CD4-positive, alpha-beta memory T cell (primary cell): ENCODE measurements at regions not wholly inside any gene's neighbourhood (a gene's known extent, or its start where the extent isn't known, plus 50 kb on each side); places are given as distances from the start of the nearest gene placed in this dataset.

Source experiments
- CTCF ChIA-PET: fragments of 350-600 bp; sonication (Branson Sonifier 250); formaldehyde crosslinking; loops from one replicate; lab custom pipeline; 2021; ENCODE audit warnings: inconsistent platforms; ENCODE audit not compliant: partially characterized antibody; lab: Charles Lee
- POLR2A ChIA-PET: fragments of 350-600 bp; sonication (Branson Sonifier 250); formaldehyde crosslinking; loops from one replicate; lab custom pipeline; 2021; ENCODE audit not compliant: partially characterized antibody; lab: Charles Lee
- DNase-seq, 5 donors: peaks; one replicate each; pipeline versions ENCODE4 v3.0.0 to v3.0.0-alpha.2; 2020 to 2022; ENCODE audit warnings: mixed read lengths in 1 of 5
- H3K27ac ChIP-seq: one replicate; pipeline ENCODE4 v1.7.0; 2013; ENCODE audit warnings: low read depth, low read length
- H3K27me3 ChIP-seq: 2 replicates; pipeline ENCODE4 v1.7.0; 2013; ENCODE audit warnings: mild to moderate bottlenecking, low read length, moderate library complexity; ENCODE audit not compliant: insufficient read depth
- H3K36me3 ChIP-seq: 2 replicates; pipeline ENCODE4 v1.7.0; 2013; ENCODE audit warnings: mild to moderate bottlenecking, low read length, moderate library complexity; ENCODE audit not compliant: insufficient read depth
- H3K4me1 ChIP-seq: 2 replicates; pipeline ENCODE4 v1.7.0; 2013; ENCODE audit warnings: mild to moderate bottlenecking, low read length, moderate library complexity; ENCODE audit not compliant: insufficient read depth
- H3K4me3 ChIP-seq, 2 donors: one replicate each; pipeline ENCODE4 v1.7.0; 2013; ENCODE audit warnings: low read length in 2 of 2, mild to moderate bottlenecking in 1 of 2
- H3K9me3 ChIP-seq, 2 donors: one replicate each; pipeline ENCODE4 v1.7.0; 2013; ENCODE audit warnings: low read length in 2 of 2, control low read depth in 1 of 2; ENCODE audit not compliant: control insufficient read depth in 1 of 2
- H3K27ac Mint-ChIP-seq, 7 donors: one replicate each; pipeline ENCODE4 v1.8.0; 2020 to 2021; ENCODE audit warnings: mixed read lengths in 7 of 7, mild to moderate bottlenecking in 6 of 7, inconsistent platforms in 3 of 7, moderate library complexity in 3 of 7
- H3K27me3 Mint-ChIP-seq, 2 donors: one replicate each; pipeline ENCODE4 v1.8.0; 2020 to 2021; ENCODE audit warnings: mixed read lengths in 2 of 2
- H3K36me3 Mint-ChIP-seq, 2 donors: one replicate each; pipeline ENCODE4 v1.8.0; 2020 to 2021; ENCODE audit warnings: mixed read lengths in 2 of 2, inconsistent platforms in 1 of 2, mild to moderate bottlenecking in 1 of 2
- H3K4me1 Mint-ChIP-seq, 4 donors: one replicate each; pipeline ENCODE4 v1.8.0; 2020 to 2021; ENCODE audit warnings: mixed read lengths in 4 of 4, mild to moderate bottlenecking in 1 of 4
- H3K4me3 Mint-ChIP-seq, 8 donors: one replicate each; pipeline ENCODE4 v1.8.0; 2020 to 2021; ENCODE audit warnings: mixed read lengths in 8 of 8, mild to moderate bottlenecking in 7 of 8, moderate library complexity in 6 of 8, inconsistent platforms in 3 of 8
- H3K9me3 Mint-ChIP-seq, 8 donors: one replicate each; pipeline ENCODE4 v1.8.0; 2020 to 2021; ENCODE audit warnings: mixed read lengths in 8 of 8, mild to moderate bottlenecking in 5 of 8, inconsistent platforms in 3 of 8, moderate library complexity in 1 of 8
- intact Hi-C: fragments of 100-400 bp; cut with micrococcal nuclease; formaldehyde crosslinking; loops from one replicate; pipeline ENCODE4 v1.15.1; 2023

DNA sequence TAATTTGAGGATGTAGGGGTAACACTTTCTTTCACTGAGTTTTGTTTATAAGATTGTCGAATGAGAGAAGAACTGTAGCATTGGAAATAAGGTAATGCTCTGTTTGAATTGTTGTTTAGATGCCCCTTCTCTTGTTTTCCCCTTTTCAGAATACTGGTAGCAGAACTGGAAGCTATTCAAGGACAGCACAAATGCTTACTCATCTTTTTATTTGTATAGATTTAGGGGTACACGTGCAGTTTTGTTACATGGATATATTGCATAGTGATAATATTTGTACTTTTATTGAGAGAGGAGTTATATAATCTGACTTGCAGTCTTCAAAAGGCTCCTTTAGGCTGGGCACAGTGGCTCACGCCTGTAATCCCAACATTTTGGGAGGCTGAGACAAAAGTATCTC, 145.4 kb upstream of the HAND2 start:
- H3K4me1 ChIP-seq: no peaks in the 10 kb centered on the region
- H3K36me3 ChIP-seq: no peaks in the 10 kb centered on the region
- H3K36me3 Mint-ChIP-seq: no peaks in the 10 kb centered on the region
- H3K4me3 Mint-ChIP-seq: no peak overlapping the region
- no peak overlapping the region for H3K27ac ChIP-seq
- no peak overlapping the region for H3K27ac Mint-ChIP-seq
- CTCF ChIA-PET: no interaction called here
- H3K4me1 Mint-ChIP-seq: no peaks in the 10 kb centered on the region
- intact Hi-C loops: no loop called here
- peaks cover 1 to 4% of the 10 kb centered on the region in 2 donors for H3K27me3 Mint-ChIP-seq
- H3K9me3 ChIP-seq: no peaks in the 10 kb centered on the region
- H3K27me3 ChIP-seq: no peaks in the 10 kb centered on the region
- H3K9me3 Mint-ChIP-seq: peaks cover 0 to 6% (median 1%) of the 10 kb centered on the region in 8 donors
- no peak overlapping the region for H3K4me3 ChIP-seq
- no peak for DNase-seq
- POLR2A ChIA-PET: no interaction called here

DNA sequence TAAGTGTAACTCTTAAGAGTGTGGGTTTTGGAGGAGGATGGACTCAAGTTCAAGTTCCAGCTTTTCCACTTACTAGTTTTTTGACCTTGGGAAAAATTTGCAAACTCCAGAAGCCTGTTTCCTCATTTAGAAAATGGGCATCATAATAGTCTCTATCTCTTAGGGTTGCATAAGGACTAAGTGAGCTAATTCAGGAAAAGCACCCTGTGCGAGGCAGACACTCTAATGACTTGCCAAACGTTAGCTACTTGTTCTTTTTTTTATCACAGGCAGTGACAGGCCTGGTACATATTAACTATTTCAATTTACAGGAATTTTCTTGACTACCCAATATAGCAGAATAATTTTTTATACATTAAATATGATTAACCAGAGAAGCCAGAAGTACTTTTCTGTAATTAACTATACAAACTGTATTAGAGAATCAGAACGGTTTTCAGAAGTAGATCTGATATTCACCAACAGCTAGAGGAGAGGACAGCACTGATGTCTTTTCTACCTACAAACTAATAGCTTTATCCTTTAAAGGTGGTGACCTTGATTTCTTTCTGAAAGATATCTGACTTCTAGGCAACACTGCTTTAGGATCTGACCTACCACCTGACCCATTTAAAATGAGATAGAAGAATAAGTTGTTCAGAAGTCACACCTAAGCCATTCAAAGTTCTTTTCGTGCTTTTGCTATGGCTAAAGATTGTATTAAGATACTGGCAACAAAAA, 139.6 kb upstream of the HAND2 start:
- H3K9me3 Mint-ChIP-seq: peaks cover 0 to 6% (median 2%) of the 10 kb centered on the region in 8 donors
- Histone ChIP-seq H3K27ac (no peak overlapping the region), H3K4me1 (no peaks in the 10 kb centered on the region), H3K4me3 (no peak overlapping the region), H3K36me3 (no peaks in the 10 kb centered on the region), H3K27me3 (no peaks in the 10 kb centered on the region), H3K9me3 (no peaks in the 10 kb centered on the region)
- no peak for DNase-seq
- H3K4me1 Mint-ChIP-seq: no peaks in the 10 kb centered on the region
- intact Hi-C loops: no loop called here
- POLR2A ChIA-PET: no interaction called here
- no peaks in the 10 kb centered on the region for H3K36me3 Mint-ChIP-seq
- H3K4me3 Mint-ChIP-seq: no peak overlapping the region
- peaks cover 1 to 3% of the 10 kb centered on the region in 2 donors for H3K27me3 Mint-ChIP-seq
- no peak overlapping the region for H3K27ac Mint-ChIP-seq
- CTCF ChIA-PET: no interaction called here

DNA sequence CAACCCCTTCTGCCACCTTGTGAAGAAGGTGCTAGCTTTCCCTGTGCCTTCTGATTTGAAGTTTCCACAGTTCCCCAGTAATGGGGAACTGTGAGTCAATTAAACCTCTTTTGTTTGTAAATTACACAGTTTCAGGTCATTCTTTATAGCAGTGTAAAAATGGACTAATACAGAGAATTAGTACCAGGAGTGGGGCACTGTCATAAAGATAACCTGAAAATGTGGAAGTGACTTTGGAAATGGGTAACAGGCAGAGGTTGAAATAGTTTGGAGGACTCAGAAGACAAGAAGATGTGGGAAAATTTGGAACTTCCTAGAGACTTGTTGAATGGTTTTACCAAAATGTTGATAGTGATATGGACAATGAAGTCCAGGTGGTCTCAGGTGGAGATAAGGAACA, 131.0 kb upstream of the HAND2 start:
- Mint-ChIP-seq H3K4me3 (no peak overlapping the region), H3K27me3 (peaks cover 3% of the 10 kb centered on the region in 2 donors), H3K36me3 (no peaks in the 10 kb centered on the region), H3K9me3 (peaks cover 0 to 4% (median 1%) of the 10 kb centered on the region in 8 donors), H3K4me1 (no peaks in the 10 kb centered on the region), H3K27ac (no peak overlapping the region)
- no peak for DNase-seq
- Histone ChIP-seq H3K4me1 (no peaks in the 10 kb centered on the region), H3K27me3 (no peaks in the 10 kb centered on the region), H3K4me3 (no peak overlapping the region), H3K36me3 (no peaks in the 10 kb centered on the region), H3K9me3 (no peaks in the 10 kb centered on the region), H3K27ac (no peak overlapping the region)
- intact Hi-C loops: no loop called here
- CTCF ChIA-PET: no interaction called here
- POLR2A ChIA-PET: no interaction called here

DNA sequence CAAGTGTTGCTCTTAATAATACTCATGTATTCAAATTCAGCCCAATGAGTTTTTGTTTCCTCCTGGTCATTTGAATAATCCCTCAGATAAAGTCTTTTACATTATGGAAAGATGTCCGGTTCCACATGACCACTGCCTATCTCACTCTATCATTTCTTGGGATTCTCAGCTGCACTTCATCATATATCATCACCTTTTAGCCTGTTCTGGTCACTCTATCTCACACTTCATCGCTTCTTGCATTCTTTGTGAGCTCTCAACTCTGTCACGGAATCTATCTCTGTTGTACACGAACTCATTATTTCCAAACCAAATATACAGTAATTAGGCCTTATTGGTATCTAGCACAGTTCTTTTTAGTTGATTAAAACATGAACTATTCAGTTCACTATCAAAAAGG, 126.9 kb upstream of the HAND2 start:
- no peak for DNase-seq
- no peak overlapping the region for H3K27ac ChIP-seq
- no peak overlapping the region for H3K4me3 ChIP-seq
- H3K27me3 Mint-ChIP-seq: peaks cover 2 to 9% of the 10 kb centered on the region in 2 donors
- no peak overlapping the region for H3K27ac Mint-ChIP-seq
- H3K9me3 Mint-ChIP-seq: peaks cover 0 to 4% (median 0%) of the 10 kb centered on the region in 8 donors
- CTCF ChIA-PET: no interaction called here
- H3K27me3 ChIP-seq: no peaks in the 10 kb centered on the region
- H3K4me1 Mint-ChIP-seq: no peaks in the 10 kb centered on the region
- H3K36me3 Mint-ChIP-seq: no peaks in the 10 kb centered on the region
- H3K4me1 ChIP-seq: no peaks in the 10 kb centered on the region
- H3K9me3 ChIP-seq: no peaks in the 10 kb centered on the region
- POLR2A ChIA-PET: no interaction called here
- H3K36me3 ChIP-seq: no peaks in the 10 kb centered on the region
- intact Hi-C loops: no loop called here
- no peak overlapping the region for H3K4me3 Mint-ChIP-seq

DNA sequence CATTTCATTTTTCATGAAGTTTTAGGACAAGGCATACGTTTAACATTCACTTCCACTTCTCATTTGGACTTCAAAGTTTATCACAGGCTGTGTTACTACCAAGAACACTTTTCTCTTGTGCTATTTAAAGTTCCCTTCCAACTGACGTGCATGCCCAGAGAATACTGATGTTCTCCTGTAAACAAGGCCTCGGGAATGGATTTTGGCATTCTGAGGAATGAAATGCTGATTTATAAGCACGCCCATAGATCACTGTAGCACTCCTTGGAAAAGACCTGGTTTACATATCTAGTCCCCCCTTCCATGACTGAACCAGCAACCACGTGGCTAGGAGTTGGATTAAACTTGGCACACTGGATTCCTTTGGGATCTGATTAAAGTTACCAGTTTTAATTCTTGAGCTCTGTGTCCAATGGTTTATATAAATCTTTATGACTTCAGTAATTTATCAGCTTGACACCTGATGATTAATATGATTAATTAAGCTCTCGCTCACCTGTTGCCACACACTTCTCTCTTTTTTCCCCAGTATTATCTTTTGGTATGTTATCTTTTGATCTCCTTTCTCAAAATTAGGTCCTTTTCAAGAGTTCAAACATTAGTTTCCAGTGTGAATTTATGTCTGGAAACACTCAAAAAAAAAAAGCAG, 122.4 kb upstream of the HAND2 start:
- Mint-ChIP-seq H3K27ac (no peak overlapping the region), H3K27me3 (peaks cover 0 to 10% of the 10 kb centered on the region in 2 donors), H3K36me3 (no peaks in the 10 kb centered on the region), H3K4me3 (no peak overlapping the region), H3K9me3 (peaks cover 0 to 1% (median 0%) of the 10 kb centered on the region in 8 donors), H3K4me1 (no peaks in the 10 kb centered on the region)
- H3K36me3 ChIP-seq: no peaks in the 10 kb centered on the region
- ChIA-PET POLR2A (no interaction called here), CTCF (no interaction called here)
- no peak overlapping the region for H3K27ac ChIP-seq
- no peak for DNase-seq
- no peaks in the 10 kb centered on the region for H3K9me3 ChIP-seq
- no peaks in the 10 kb centered on the region for H3K4me1 ChIP-seq
- intact Hi-C loops: no loop called here
- no peaks in the 10 kb centered on the region for H3K27me3 ChIP-seq
- no peak overlapping the region for H3K4me3 ChIP-seq

DNA sequence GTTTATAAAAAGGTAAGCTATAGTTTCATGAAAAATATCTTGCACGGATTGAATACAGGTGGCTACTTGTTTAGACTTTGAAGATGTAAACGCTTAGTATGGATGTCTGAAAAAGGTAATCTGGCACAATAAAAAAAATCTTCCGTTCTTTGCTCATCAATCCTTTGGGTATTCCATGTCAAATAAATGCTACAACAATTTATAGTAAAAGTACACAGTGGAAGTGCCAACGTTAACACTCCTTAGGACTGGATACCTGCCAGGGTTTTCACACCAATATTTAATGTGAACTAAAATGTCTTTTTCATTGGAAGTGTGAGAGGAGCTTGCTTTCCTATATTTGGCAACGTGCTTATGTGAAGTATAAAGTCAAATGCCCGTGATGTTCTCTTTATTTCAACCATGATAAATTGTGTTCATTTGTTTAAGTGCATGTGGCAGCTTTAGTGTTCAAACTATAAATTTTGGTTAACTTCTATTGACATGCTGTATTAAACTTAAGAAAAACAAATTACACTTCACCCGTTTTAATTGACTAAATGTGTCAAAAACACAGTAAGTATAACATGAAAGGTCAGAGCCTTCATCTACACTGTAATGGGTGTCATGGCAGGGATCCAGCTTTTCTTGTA, 121.7 kb upstream of the HAND2 start:
- intact Hi-C loops: no loop called here
- H3K27me3 ChIP-seq: no peaks in the 10 kb centered on the region
- Mint-ChIP-seq H3K4me1 (no peaks in the 10 kb centered on the region), H3K27ac (no peak overlapping the region), H3K4me3 (no peak overlapping the region), H3K27me3 (peaks cover 0 to 10% of the 10 kb centered on the region in 2 donors), H3K9me3 (no peaks in the 10 kb centered on the region), H3K36me3 (no peaks in the 10 kb centered on the region)
- no peak for DNase-seq
- H3K9me3 ChIP-seq: no peaks in the 10 kb centered on the region
- ChIA-PET POLR2A (no interaction called here), CTCF (no interaction called here)
- H3K4me3 ChIP-seq: no peak overlapping the region
- no peaks in the 10 kb centered on the region for H3K36me3 ChIP-seq
- no peak overlapping the region for H3K27ac ChIP-seq
- no peaks in the 10 kb centered on the region for H3K4me1 ChIP-seq

DNA sequence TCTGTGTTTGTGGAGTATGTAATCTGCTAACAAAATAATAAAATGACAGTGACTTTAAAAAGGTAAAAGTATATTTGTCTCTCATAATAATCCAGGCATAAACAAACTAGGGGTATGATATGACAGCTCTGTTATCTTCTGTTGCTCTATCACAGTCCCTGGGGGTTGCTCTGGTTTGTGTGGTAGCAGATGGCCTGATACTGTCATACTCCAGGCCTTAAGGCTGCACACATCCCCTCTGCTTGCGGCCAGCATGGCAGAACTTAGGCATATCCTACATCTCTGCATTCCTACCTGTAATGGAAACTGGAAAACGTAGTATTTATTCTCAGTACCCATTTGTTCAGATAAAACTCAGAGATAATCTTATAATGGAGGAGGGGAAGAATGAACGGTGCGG, 117.9 kb upstream of the HAND2 start:
- Mint-ChIP-seq H3K4me3 (no peak overlapping the region), H3K9me3 (no peaks in the 10 kb centered on the region), H3K27ac (no peak overlapping the region), H3K4me1 (no peaks in the 10 kb centered on the region), H3K36me3 (no peaks in the 10 kb centered on the region), H3K27me3 (peaks cover 3 to 9% of the 10 kb centered on the region in 2 donors)
- Histone ChIP-seq H3K27ac (no peak overlapping the region), H3K4me1 (no peaks in the 10 kb centered on the region), H3K4me3 (no peak overlapping the region), H3K36me3 (no peaks in the 10 kb centered on the region), H3K9me3 (no peaks in the 10 kb centered on the region), H3K27me3 (no peaks in the 10 kb centered on the region)
- POLR2A ChIA-PET: no interaction called here
- DNase-seq: no peak
- CTCF ChIA-PET: no interaction called here
- intact Hi-C loops: no loop called here
